LNCAP (cell line): ENCODE measurements at regions not wholly inside any gene's neighbourhood (a gene's known extent, or its start where the extent isn't known, plus 50 kb on each side); places are given as distances from the start of the nearest gene placed in this dataset.

Experiments
- TF ChIP-seq, protein P1 (sequence below): fragments of 450-650 bp; IDR thresholded peaks from 2 replicates; pipeline ENCODE4 v1.5.1; 2017; ENCODE audit warnings: mild to moderate bottlenecking

DNA sequence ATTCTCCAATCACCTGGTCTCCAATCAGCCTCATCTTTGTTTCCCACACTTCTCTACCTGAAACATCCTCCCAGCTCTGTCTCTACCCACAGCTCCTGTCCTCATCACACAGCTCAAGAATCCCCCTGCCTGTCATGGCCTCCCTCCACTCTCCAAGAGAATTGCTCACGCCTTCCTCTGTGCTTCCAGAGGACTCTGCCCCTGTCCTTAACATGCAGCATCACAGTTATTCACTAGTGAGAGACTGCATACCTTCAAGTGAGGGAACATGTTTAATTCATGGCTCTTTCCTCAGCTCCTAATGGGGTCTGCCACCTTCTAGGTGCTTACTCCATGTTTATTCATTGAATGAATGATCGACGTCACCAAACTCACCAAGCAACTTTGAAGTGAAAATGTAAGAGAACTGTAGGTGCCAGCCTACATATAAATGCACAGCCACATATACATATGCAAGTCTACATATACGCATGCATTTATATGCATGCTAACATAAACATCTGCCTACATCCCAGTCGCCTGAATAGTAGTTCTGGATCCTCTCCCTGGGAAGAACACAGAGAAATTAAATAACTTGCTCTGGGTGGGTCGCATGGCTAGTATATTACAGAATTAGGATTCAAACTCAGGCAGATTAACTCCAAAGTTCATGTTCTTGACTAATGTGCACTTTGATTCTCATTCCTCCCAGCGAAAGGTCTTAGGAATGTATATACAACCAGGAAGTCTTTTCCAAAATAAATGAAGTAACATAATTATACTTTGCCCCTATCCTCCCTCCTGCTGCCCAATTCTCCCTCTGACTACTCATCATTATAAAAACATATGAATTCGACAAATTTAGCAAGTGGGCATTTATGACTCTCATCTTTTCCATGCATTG lies 295.6 kb downstream of the MAFB start:
- TF ChIP-seq, protein P1, sequence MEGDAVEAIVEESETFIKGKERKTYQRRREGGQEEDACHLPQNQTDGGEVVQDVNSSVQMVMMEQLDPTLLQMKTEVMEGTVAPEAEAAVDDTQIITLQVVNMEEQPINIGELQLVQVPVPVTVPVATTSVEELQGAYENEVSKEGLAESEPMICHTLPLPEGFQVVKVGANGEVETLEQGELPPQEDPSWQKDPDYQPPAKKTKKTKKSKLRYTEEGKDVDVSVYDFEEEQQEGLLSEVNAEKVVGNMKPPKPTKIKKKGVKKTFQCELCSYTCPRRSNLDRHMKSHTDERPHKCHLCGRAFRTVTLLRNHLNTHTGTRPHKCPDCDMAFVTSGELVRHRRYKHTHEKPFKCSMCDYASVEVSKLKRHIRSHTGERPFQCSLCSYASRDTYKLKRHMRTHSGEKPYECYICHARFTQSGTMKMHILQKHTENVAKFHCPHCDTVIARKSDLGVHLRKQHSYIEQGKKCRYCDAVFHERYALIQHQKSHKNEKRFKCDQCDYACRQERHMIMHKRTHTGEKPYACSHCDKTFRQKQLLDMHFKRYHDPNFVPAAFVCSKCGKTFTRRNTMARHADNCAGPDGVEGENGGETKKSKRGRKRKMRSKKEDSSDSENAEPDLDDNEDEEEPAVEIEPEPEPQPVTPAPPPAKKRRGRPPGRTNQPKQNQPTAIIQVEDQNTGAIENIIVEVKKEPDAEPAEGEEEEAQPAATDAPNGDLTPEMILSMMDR: no peak

DNA sequence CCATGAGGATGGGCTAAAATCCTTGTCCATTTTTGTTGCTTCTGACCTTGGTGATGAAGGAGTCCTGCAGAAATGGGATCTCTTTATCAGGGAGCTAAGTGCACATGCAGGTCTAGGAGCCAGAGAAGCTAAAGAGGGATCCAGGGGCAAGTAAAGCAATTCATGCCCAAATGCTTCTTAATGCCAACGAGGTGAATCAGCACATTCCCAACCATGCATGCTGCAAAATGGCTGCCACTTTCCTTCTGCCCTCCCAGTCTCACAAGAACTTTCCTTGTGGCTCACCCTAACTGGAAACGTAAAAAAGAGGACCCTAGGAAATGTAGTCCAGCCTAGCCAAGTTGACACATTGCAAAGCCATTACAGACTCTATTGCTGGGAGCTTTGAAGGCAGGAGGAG lies 298.4 kb downstream of the MAFB start:
- TF ChIP-seq, protein P1: no peak

DNA sequence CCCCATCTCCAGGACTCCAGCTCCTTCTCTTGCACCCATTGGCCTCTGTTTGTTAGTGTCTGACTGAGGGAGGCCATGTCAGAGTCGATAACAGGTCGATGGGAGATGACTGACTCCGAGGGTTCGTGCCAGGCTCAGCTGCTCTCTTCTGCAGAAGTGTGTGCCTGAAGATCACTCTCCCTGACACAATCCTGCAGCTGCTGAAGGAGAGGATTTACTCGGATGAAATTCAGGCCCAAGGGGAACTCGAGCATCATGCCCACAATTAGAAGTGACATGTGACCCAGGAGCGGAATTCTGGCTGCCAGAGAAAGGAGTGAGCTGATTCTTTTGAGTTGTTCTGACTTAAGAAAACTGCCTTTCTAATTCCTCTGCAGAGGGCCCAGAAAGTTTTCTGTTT lies 318.2 kb downstream of the MAFB start:
- TF ChIP-seq, protein P1: no peak

DNA sequence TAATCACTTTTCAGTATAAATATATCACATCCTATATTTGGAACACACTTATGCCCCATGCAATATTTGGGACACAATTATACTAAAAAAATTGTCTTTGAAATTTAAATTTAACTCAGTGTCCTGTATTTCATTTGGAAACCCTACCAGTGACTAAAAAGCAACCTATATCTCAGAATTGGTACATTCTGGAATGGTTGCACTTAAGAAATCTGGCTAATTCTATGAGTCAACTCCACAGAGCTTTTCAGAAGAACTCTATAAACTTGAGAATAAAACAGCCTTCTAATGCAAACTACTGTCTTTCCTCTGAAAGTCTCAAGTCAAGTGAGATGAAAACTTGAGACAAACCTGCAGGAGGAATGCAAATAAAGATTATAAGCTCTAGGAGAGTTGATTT lies 320.2 kb downstream of the MAFB start:
- TF ChIP-seq, protein P1: no peak

DNA sequence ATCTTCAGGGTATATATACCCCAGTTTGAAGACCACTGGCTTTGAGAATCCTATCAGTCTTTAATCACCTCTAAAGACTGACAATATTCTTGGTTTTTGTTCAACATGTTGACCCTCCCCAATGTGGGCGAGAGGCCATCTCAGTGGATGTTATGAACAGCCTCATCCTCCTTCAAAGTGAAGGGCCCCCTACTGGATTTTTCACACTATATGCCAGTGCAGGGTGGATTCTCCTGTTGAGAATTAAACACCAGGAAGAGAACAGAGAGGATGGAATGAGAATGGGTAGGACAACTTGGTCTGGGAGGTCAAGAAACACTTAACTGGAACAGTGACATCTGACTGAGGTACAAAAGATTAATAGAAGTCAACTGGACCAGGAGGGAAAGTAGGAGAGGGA lies 327.1 kb downstream of the MAFB start:
- TF ChIP-seq, protein P1: no peak

DNA sequence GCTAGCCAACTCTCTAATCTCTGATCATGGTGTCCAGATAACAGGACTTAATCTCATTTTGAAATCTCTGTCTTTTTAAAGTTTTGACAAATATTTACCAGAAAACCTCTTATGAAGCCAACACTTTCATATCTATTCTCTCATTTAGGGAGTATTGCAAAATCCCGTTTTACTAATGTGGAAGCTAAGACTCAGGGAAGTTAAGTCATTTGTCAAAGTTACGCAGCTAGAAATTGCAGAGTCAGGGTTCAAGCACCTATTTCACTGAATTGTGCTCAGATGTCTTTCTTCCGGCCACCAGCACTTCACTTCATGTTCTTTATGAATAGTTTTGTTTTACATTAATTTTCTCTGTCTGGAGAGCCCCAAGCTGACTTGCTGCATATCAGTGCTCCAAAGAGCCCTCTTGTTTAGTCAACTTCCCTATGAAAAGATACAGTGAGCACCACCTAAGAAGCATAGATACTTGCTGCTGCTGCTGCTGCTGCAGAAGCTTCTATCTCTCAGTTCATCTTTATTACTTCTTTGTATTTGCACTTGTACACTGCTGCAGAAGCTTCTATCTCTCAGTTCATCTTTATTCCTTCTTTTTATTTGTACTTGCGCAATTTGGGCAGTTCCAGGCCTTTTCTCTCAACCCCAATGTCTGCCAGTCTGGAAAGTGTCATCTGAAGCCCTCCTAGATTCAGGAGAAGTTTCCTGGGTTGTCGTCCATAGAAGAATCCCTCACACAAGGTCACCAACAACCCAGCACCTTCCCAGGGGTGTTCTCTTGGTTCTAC lies 329.7 kb downstream of the MAFB start:
- TF ChIP-seq, protein P1: no peak

DNA sequence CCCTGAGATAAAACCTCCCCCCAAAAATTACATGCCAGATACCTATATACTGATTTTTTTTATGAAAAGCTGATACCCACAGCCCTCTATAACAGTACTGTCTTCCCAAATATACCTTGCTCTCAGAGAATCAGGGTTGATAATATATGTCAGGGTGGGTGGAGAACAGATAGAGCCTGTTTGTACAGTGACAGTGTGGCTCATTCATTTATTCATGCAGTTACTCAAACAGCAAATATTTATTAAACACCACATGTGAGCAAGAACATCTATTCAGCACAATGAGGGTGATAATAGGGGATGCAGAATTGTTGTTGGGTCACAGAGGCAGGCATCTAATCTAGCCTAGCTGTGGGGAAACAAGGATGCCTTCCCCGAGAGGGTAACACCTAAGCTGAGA lies 334.2 kb downstream of the MAFB start:
- TF ChIP-seq, protein P1: no peak
